CD4-positive, alpha-beta T cell treated with Interferon gamma for 1 hour (primary cell): ENCODE measurements at regions not wholly inside any gene's neighbourhood (a gene's known extent, or its start where the extent isn't known, plus 50 kb on each side); places are given as distances from the start of the nearest gene placed in this dataset.

Source experiments
- DNase-seq: peaks from one replicate; pipeline ENCODE4 v3.0.0-alpha.2; 2020

GRCh38 chr18:51611326-51611725 lies 413.8 kb upstream of the MEX3C start:
- DNase-seq, result no peak

- no peak for DNase-seq
These were observed 416.6 kb upstream of the MEX3C start for GRCh38 chr18:51614033-51614432.

- DNase-seq, result no peak
These were observed 417.6 kb upstream of the MEX3C start for GRCh38 chr18:51614967-51615571.

- DNase-seq, result no peak
These were observed 419.7 kb upstream of the MEX3C start for GRCh38 chr18:51617167-51617566.

GRCh38 chr18:51617572-51618260 lies 420.2 kb upstream of the MEX3C start:
- DNase-seq, result no peak

GRCh38 chr18:51619283-51619682 lies 421.8 kb upstream of the MEX3C start:
- DNase-seq, result no peak

GRCh38 chr18:51621113-51621863 lies 423.8 kb upstream of the MEX3C start:
- no peak for DNase-seq

GRCh38 chr18:51621864-51622160 lies 424.3 kb upstream of the MEX3C start:
- DNase-seq, result no peak

- DNase-seq, result no peak
These were observed 425.2 kb upstream of the MEX3C start for GRCh38 chr18:51622702-51623101.

GRCh38 chr18:51623653-51624052 lies 426.2 kb upstream of the MEX3C start:
- DNase-seq, result no peak

- no peak for DNase-seq
These were observed 433.2 kb upstream of the MEX3C start for GRCh38 chr18:51630706-51631105.

GRCh38 chr18:51637881-51638280 lies 440.4 kb upstream of the MEX3C start:
- DNase-seq, result no peak

- DNase-seq, result no peak
These were observed 442.1 kb upstream of the MEX3C start for GRCh38 chr18:51639541-51639940.

- DNase-seq, result no peak
These were observed 446.0 kb upstream of the MEX3C start for GRCh38 chr18:51643483-51643882.

- no peak for DNase-seq
These were observed 448.1 kb upstream of the MEX3C start for GRCh38 chr18:51645607-51646006.

- no peak for DNase-seq
These were observed 449.9 kb upstream of the MEX3C start for GRCh38 chr18:51647346-51647745.

- DNase-seq, result no peak
These were observed 450.5 kb upstream of the MEX3C start for GRCh38 chr18:51647942-51648341.

- DNase-seq, result no peak
These were observed 452.3 kb upstream of the MEX3C start for GRCh38 chr18:51649796-51650195.

GRCh38 chr18:51651761-51652160 lies 454.3 kb upstream of the MEX3C start:
- DNase-seq, result no peak

- DNase-seq, result no peak
These were observed 456.2 kb upstream of the MEX3C start for GRCh38 chr18:51653507-51654213.

GRCh38 chr18:51654488-51655326 lies 457.2 kb upstream of the MEX3C start:
- DNase-seq, result no peak

GRCh38 chr18:51655327-51655698 lies 457.8 kb upstream of the MEX3C start:
- no peak for DNase-seq

GRCh38 chr18:51656249-51656648 lies 458.8 kb upstream of the MEX3C start:
- DNase-seq, result no peak
